H9 (cell line): ENCODE measurements at regions not wholly inside any gene's neighbourhood (a gene's known extent, or its start where the extent isn't known, plus 50 kb on each side); places are given as distances from the start of the nearest gene placed in this dataset.

Source experiments
- DNase-seq: peaks from one replicate; pipeline ENCODE4 v3.0.0-alpha.2; 2017
- H2AFZ ChIP-seq: one replicate; pipeline ENCODE4 v1.6.1; 2013; ENCODE audit warnings: mild to moderate bottlenecking, low read length, control low read depth, moderate library complexity
- H2AK5ac ChIP-seq: 2 replicates; pipeline ENCODE4 v1.6.1; 2013; ENCODE audit warnings: low read length, control low read depth, mixed read lengths; ENCODE audit not compliant: insufficient read length
- H2BK120ac ChIP-seq: one replicate; pipeline ENCODE4 v1.6.1; 2013; ENCODE audit warnings: low read depth, mild to moderate bottlenecking, low read length, control low read depth, inconsistent platforms; ENCODE audit not compliant: poor library complexity, severe bottlenecking
- H2BK12ac ChIP-seq: 2 replicates; pipeline ENCODE4 v1.6.1; 2013; ENCODE audit warnings: low read length, control low read depth, mixed read lengths, low read depth; ENCODE audit not compliant: insufficient read length
- H2BK15ac ChIP-seq: 2 replicates; pipeline ENCODE4 v1.6.1; 2013; ENCODE audit warnings: low read depth, low read length, control low read depth
- H2BK20ac ChIP-seq: one replicate; pipeline ENCODE4 v1.6.1; 2013; ENCODE audit warnings: low read depth, mild to moderate bottlenecking, low read length, control low read depth, inconsistent platforms; ENCODE audit not compliant: poor library complexity, severe bottlenecking
- H2BK5ac ChIP-seq: 2 replicates; pipeline ENCODE4 v1.6.1; 2013; ENCODE audit warnings: low read length, control low read depth, mixed read lengths; ENCODE audit not compliant: insufficient read length
- H3K14ac ChIP-seq: 2 replicates; pipeline ENCODE4 v1.6.1; 2013; ENCODE audit warnings: low read length, control low read depth; ENCODE audit not compliant: insufficient read depth
- H3K18ac ChIP-seq: 2 replicates; pipeline ENCODE4 v1.6.1; 2013; ENCODE audit warnings: low read depth, mild to moderate bottlenecking, mixed read lengths, low read length, control low read depth; ENCODE audit not compliant: insufficient read length
- H3K23ac ChIP-seq: 2 replicates; pipeline ENCODE4 v1.6.1; 2013; ENCODE audit warnings: low read length, control low read depth, mixed read lengths, low read depth; ENCODE audit not compliant: insufficient read length
- H3K23me2 ChIP-seq: 2 replicates; pipeline ENCODE4 v1.6.1; 2013; ENCODE audit warnings: low read depth, mild to moderate bottlenecking, mixed read lengths, low read length, control low read depth; ENCODE audit not compliant: insufficient read length, poor library complexity, severe bottlenecking
- H3K27ac ChIP-seq: 2 replicates; pipeline ENCODE4 v1.5.1; 2013; ENCODE audit warnings: low read length, control low read depth, mixed read lengths, low read depth; ENCODE audit not compliant: insufficient read length
- H3K27me3 ChIP-seq: 2 replicates; pipeline ENCODE4 v1.6.1; 2013; ENCODE audit warnings: low read length, control low read depth, inconsistent platforms; ENCODE audit not compliant: insufficient read depth
- H3K4ac ChIP-seq: 2 replicates; pipeline ENCODE4 v1.6.1; 2013; ENCODE audit warnings: low read depth, mild to moderate bottlenecking, control low read depth, inconsistent platforms, low read length, moderate library complexity
- H3K4me1 ChIP-seq: 2 replicates; pipeline ENCODE4 v1.6.1; 2013; ENCODE audit warnings: low read length, control low read depth, inconsistent platforms; ENCODE audit not compliant: insufficient read depth
- H3K4me2 ChIP-seq: 2 replicates; pipeline ENCODE4 v1.6.1; 2013; ENCODE audit warnings: low read length, control low read depth, mixed read lengths; ENCODE audit not compliant: insufficient read length, insufficient read depth
- H3K56ac ChIP-seq: 2 replicates; pipeline ENCODE4 v1.6.1; 2013; ENCODE audit warnings: low read depth, mild to moderate bottlenecking, mixed read lengths, low read length, control low read depth; ENCODE audit not compliant: insufficient read length
- H3K79me1 ChIP-seq: 2 replicates; pipeline ENCODE4 v1.6.1; 2013; ENCODE audit warnings: low read depth, mild to moderate bottlenecking, moderate library complexity, low read length, control low read depth, inconsistent platforms; ENCODE audit not compliant: insufficient read depth, poor library complexity, severe bottlenecking
- H3K79me2 ChIP-seq: 2 replicates; pipeline ENCODE4 v1.6.1; 2013; ENCODE audit warnings: low read length, control low read depth, inconsistent platforms; ENCODE audit not compliant: insufficient read depth
- H3K9ac ChIP-seq: 2 replicates; pipeline ENCODE4 v1.6.1; 2013; ENCODE audit warnings: low read length, control low read depth, mixed read lengths; ENCODE audit not compliant: insufficient read length; ENCODE audit errors: extremely low read depth
- H3K9me3 ChIP-seq: one replicate; pipeline ENCODE4 v1.6.1; 2013; ENCODE audit warnings: low read depth, low read length, inconsistent platforms; ENCODE audit not compliant: control insufficient read depth
- H3T11ph ChIP-seq: one replicate; pipeline ENCODE4 v1.6.1; 2013; ENCODE audit warnings: mild to moderate bottlenecking, low read length, control low read depth, inconsistent platforms
- H4K20me1 ChIP-seq: one replicate; pipeline ENCODE4 v1.6.1; 2013; ENCODE audit not compliant: control insufficient read depth, insufficient read length, insufficient read depth
- H4K5ac ChIP-seq: 2 replicates; pipeline ENCODE4 v1.6.1; 2013; ENCODE audit warnings: low read depth, mild to moderate bottlenecking, mixed read lengths, low read length, control low read depth; ENCODE audit not compliant: insufficient read length
- H4K8ac ChIP-seq: replicated peaks from 2 replicates; pipeline ENCODE4 v1.6.1; 2013; ENCODE audit warnings: low read length, control low read depth, mixed read lengths, low read depth; ENCODE audit not compliant: insufficient read length
- H4K91ac ChIP-seq: 2 replicates; pipeline ENCODE4 v1.6.1; 2013; ENCODE audit warnings: low read depth, mild to moderate bottlenecking, moderate library complexity, mixed read lengths, low read length, control low read depth; ENCODE audit not compliant: insufficient read length
- H3K27ac Mint-ChIP-seq, 3 experiments: 2 replicates in 2 of 3; 3 replicates in 1 of 3; pipeline ENCODE4 v1.8.0; 2020 to 2021; ENCODE audit warnings: mixed read lengths in 3 of 3, mild to moderate bottlenecking in 1 of 3, moderate library complexity in 1 of 3
- H3K27me3 Mint-ChIP-seq: 2 replicates; pipeline ENCODE4 v1.8.0; 2021; ENCODE audit warnings: low read depth, mild to moderate bottlenecking, moderate library complexity, mixed read lengths
- H3K36me3 Mint-ChIP-seq, 3 experiments: 2 replicates in 2 of 3; 3 replicates in 1 of 3; pipeline ENCODE4 v1.8.0; 2020 to 2021; ENCODE audit warnings: low read depth in 3 of 3, mixed read lengths in 3 of 3; ENCODE audit not compliant: insufficient read depth in 1 of 3
- H3K4me1 Mint-ChIP-seq, 2 experiments: 2 replicates each; pipeline ENCODE4 v1.8.0; 2020; ENCODE audit warnings: mixed read lengths in 2 of 2
- H3K4me3 Mint-ChIP-seq, 2 experiments: 2 replicates in 1 of 2; 3 replicates in 1 of 2; pipeline ENCODE4 v1.8.0; 2020 to 2021; ENCODE audit warnings: mild to moderate bottlenecking in 2 of 2, mixed read lengths in 2 of 2, moderate library complexity in 1 of 2
- H3K9me3 Mint-ChIP-seq, 2 experiments: 2 replicates in 1 of 2; 3 replicates in 1 of 2; pipeline ENCODE4 v1.8.0; 2020; ENCODE audit warnings: mild to moderate bottlenecking in 2 of 2, mixed read lengths in 2 of 2, moderate library complexity in 1 of 2
- TF ChIP-seq, protein P1 (sequence below): fragments of 200-600 bp; sonication (generic); conservative IDR thresholded peaks from 3 replicates; pipeline ENCODE4 v1.8.0; 2021; ENCODE audit warnings: antibody characterized with exemption, mild to moderate bottlenecking

DNA sequence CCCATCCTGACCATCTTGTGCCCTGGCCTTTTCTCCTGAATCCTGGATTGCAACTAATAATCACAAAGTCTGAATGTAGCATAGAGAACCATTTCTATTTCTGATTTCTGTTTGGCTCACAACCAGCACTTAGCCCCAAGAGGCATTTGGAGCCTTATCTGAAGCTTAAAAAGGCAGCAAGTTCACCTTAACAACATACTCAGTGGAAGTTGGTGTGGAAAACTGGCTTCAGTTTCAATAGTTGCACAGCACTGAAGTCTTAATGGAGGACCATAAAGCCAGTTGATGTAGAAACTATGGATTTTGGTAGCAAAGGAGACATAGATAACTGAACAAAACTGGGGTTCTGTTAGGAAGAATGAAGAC is 574.1 kb downstream of the PSAT1 start:
- no peaks in the 10 kb centered on the region for H3K23me2 ChIP-seq
- H2BK20ac ChIP-seq, result no peak overlapping the region
- no peak overlapping the region for H3K18ac ChIP-seq
- Mint-ChIP-seq H3K27ac (no peak overlapping the region), H3K36me3 (no peaks in the 10 kb centered on the region; a peak in 2 of 7 replicates), H3K27me3 (no peaks in the 10 kb centered on the region), H3K4me1 (peaks cover under 1 to 1% of the 10 kb centered on the region in 2 experiments; a peak in 1 of 4 replicates), H3K4me3 (no peak overlapping the region), H3K9me3 (peaks cover 2 to 4% of the 10 kb centered on the region in 2 experiments; a peak in 1 of 5 replicates)
- no peak overlapping the region for H3K23ac ChIP-seq
- H3K27me3 ChIP-seq, result no peaks in the 10 kb centered on the region
- H3K4me2 ChIP-seq, result no peak overlapping the region
- no peak overlapping the region for H2BK15ac ChIP-seq
- H3T11ph ChIP-seq, result no peak overlapping the region
- TF ChIP-seq, protein P1, sequence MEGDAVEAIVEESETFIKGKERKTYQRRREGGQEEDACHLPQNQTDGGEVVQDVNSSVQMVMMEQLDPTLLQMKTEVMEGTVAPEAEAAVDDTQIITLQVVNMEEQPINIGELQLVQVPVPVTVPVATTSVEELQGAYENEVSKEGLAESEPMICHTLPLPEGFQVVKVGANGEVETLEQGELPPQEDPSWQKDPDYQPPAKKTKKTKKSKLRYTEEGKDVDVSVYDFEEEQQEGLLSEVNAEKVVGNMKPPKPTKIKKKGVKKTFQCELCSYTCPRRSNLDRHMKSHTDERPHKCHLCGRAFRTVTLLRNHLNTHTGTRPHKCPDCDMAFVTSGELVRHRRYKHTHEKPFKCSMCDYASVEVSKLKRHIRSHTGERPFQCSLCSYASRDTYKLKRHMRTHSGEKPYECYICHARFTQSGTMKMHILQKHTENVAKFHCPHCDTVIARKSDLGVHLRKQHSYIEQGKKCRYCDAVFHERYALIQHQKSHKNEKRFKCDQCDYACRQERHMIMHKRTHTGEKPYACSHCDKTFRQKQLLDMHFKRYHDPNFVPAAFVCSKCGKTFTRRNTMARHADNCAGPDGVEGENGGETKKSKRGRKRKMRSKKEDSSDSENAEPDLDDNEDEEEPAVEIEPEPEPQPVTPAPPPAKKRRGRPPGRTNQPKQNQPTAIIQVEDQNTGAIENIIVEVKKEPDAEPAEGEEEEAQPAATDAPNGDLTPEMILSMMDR, result no peak
- H3K4me1 ChIP-seq, result no peaks in the 10 kb centered on the region
- no peaks in the 10 kb centered on the region for H4K20me1 ChIP-seq
- no peak overlapping the region for H2AFZ ChIP-seq
- H2BK120ac ChIP-seq, result no peak overlapping the region
- no peak overlapping the region for H3K4ac ChIP-seq
- no peak overlapping the region for H4K8ac ChIP-seq
- H3K79me2 ChIP-seq, result no peaks in the 10 kb centered on the region
- no peak overlapping the region for H4K91ac ChIP-seq
- no peak overlapping the region for H2AK5ac ChIP-seq
- no peak overlapping the region for H3K27ac ChIP-seq
- no peak for DNase-seq
- H2BK5ac ChIP-seq, result no peak overlapping the region
- H3K56ac ChIP-seq, result no peak overlapping the region
- H2BK12ac ChIP-seq, result no peak overlapping the region
- no peak overlapping the region for H3K9ac ChIP-seq
- H3K9me3 ChIP-seq, result no peaks in the 10 kb centered on the region
- H3K14ac ChIP-seq, result no peak overlapping the region
- no peak overlapping the region for H4K5ac ChIP-seq
- no peaks in the 10 kb centered on the region for H3K79me1 ChIP-seq
